IMR-90 (cell line): ENCODE measurements at regions not wholly inside any gene's neighbourhood (a gene's known extent, or its start where the extent isn't known, plus 50 kb on each side); places are given as distances from the start of the nearest gene placed in this dataset.

Experiments
- ATAC-seq: fragments of 200-7000 bp; cut with Tn5 transposase; 2 replicates; pipeline ENCODE4 v1.9.1; 2020; ENCODE audit warnings: low read depth, mild to moderate bottlenecking, moderate library complexity
- BruUV-seq: library from RNA; stranded (reverse); fragments of 400-500 nt; replicated peaks from 2 replicates; lab custom pipeline; 2021; lab: Mats Ljungman, UMichigan
- CTCF ChIA-PET: fragments of 300-600 bp; formaldehyde crosslinking; extraction: SDS; loops from one replicate; lab custom pipeline; 2021; ENCODE audit warnings: antibody characterized with exemption; lab: Yijun Ruan, JAX
- POLR2A ChIA-PET: fragments of 300-600 bp; sonication (Branson Sonifier 250); formaldehyde crosslinking; loops from one replicate; lab custom pipeline; 2022; ENCODE audit warnings: antibody characterized with exemption; ENCODE audit not compliant: unreplicated experiment; lab: Charles Lee
- DNase-seq: peaks from one replicate; pipeline ENCODE4 v3.0.0; 2013
- H2AFZ ChIP-seq: replicated peaks from 2 replicates; pipeline ENCODE3; 2013; ENCODE audit warnings: low read length, mild to moderate bottlenecking; ENCODE audit not compliant: poor library complexity
- H2AK5ac ChIP-seq: 2 replicates; pipeline ENCODE4 v1.6.1; 2013; ENCODE audit warnings: low read depth, low read length, inconsistent platforms
- H2AK9ac ChIP-seq: replicated peaks from 2 replicates; pipeline ENCODE3; 2013; ENCODE audit warnings: mild to moderate bottlenecking, low read depth, low read length, moderate library complexity; ENCODE audit not compliant: poor library complexity
- H2BK120ac ChIP-seq: 2 replicates; pipeline ENCODE4 v1.6.1; 2013; ENCODE audit warnings: low read depth, low read length, inconsistent platforms
- H2BK15ac ChIP-seq: 3 replicates; pipeline ENCODE4 v1.6.1; 2013; ENCODE audit warnings: low read depth, low read length, inconsistent platforms
- H2BK20ac ChIP-seq: 2 replicates; pipeline ENCODE4 v1.6.1; 2013; ENCODE audit warnings: low read depth, mild to moderate bottlenecking, inconsistent platforms, low read length, moderate library complexity
- H2BK5ac ChIP-seq: 2 replicates; pipeline ENCODE4 v1.6.1; 2013; ENCODE audit warnings: mild to moderate bottlenecking, low read depth, low read length, inconsistent platforms; ENCODE audit not compliant: poor library complexity, severe bottlenecking
- H3K14ac ChIP-seq: replicated peaks from 2 replicates; pipeline ENCODE4 v1.6.1; 2013; ENCODE audit warnings: low read depth, low read length, inconsistent platforms
- H3K18ac ChIP-seq: 2 replicates; pipeline ENCODE4 v1.6.1; 2013; ENCODE audit warnings: low read depth, low read length, control low read depth
- H3K23ac ChIP-seq: 2 replicates; pipeline ENCODE4 v1.6.1; 2013; ENCODE audit warnings: low read depth, low read length, inconsistent platforms
- H3K27ac ChIP-seq: 2 replicates; pipeline ENCODE4 v1.5.1; 2013; ENCODE audit warnings: mild to moderate bottlenecking, control low read depth, low read length; ENCODE audit not compliant: insufficient read depth
- H3K27me3 ChIP-seq: 2 replicates; pipeline ENCODE4 v1.6.1; 2013; ENCODE audit warnings: low read length; ENCODE audit not compliant: control insufficient read depth, insufficient read depth
- H3K36me3 ChIP-seq: 2 replicates; pipeline ENCODE4 v1.6.1; 2013; ENCODE audit warnings: low read length, mixed read lengths; ENCODE audit not compliant: control insufficient read depth, insufficient read depth
- H3K4ac ChIP-seq: 2 replicates; pipeline ENCODE4 v1.6.1; 2013; ENCODE audit warnings: low read depth, low read length, inconsistent platforms
- H3K4me1 ChIP-seq: 2 replicates; pipeline ENCODE4 v1.6.1; 2013; ENCODE audit warnings: low read length, mixed read lengths; ENCODE audit not compliant: control insufficient read depth, insufficient read depth
- H3K4me2 ChIP-seq: 2 replicates; pipeline ENCODE4 v1.6.1; 2013; ENCODE audit warnings: low read depth, mild to moderate bottlenecking, control low read depth, low read length, moderate library complexity
- H3K4me3 ChIP-seq: 2 replicates; pipeline ENCODE4 v1.5.1; 2013; ENCODE audit warnings: low read depth, mild to moderate bottlenecking, control low read depth, low read length, moderate library complexity; ENCODE audit not compliant: insufficient read depth
- H3K56ac ChIP-seq: 2 replicates; pipeline ENCODE4 v1.6.1; 2013; ENCODE audit warnings: low read length, inconsistent platforms; ENCODE audit not compliant: insufficient read depth; ENCODE audit errors: extremely low read depth
- H3K79me1 ChIP-seq, 2 experiments: 2 replicates each; pipeline ENCODE4 v1.6.1; 2013; ENCODE audit warnings: low read length in 2 of 2, inconsistent platforms in 1 of 2, low read depth in 1 of 2
- H3K9ac ChIP-seq: 2 replicates; pipeline ENCODE4 v1.6.1; 2013; ENCODE audit warnings: low read depth, low read length, control low read depth
- H3K9me1 ChIP-seq: 2 replicates; pipeline ENCODE4 v1.6.1; 2013; ENCODE audit warnings: low read length, inconsistent platforms; ENCODE audit not compliant: insufficient read depth
- H3K9me3 ChIP-seq: 2 replicates; pipeline ENCODE4 v1.6.1; 2013; ENCODE audit warnings: low read length; ENCODE audit not compliant: control insufficient read depth, insufficient read depth
- H4K20me1 ChIP-seq: 2 replicates; pipeline ENCODE4 v1.6.1; 2013; ENCODE audit warnings: low read length, inconsistent platforms; ENCODE audit not compliant: insufficient read depth
- H4K5ac ChIP-seq: 2 replicates; pipeline ENCODE4 v1.6.1; 2013; ENCODE audit warnings: mild to moderate bottlenecking, low read depth, low read length, control low read depth
- H4K8ac ChIP-seq, 2 experiments: 2 replicates each; pipeline ENCODE4 v1.6.1; 2013; ENCODE audit warnings: low read depth in 2 of 2, low read length in 2 of 2, control low read depth in 1 of 2, inconsistent platforms in 1 of 2
- H4K91ac ChIP-seq: 2 replicates; pipeline ENCODE4 v1.6.1; 2013; ENCODE audit warnings: low read depth, low read length, inconsistent platforms; ENCODE audit not compliant: insufficient read depth
- CEBPB ChIP-seq: IDR thresholded peaks from 2 replicates; pipeline ENCODE4 v1.6.1; 2012; ENCODE audit warnings: low read depth, low read length, improper control_type of control experiment
- MAZ ChIP-seq: IDR thresholded peaks from 2 replicates; pipeline ENCODE4 v1.6.1; 2012; ENCODE audit warnings: low read depth, mild to moderate bottlenecking, low read length, improper control_type of control experiment, moderate library complexity, borderline replicate concordance
- MXI1 ChIP-seq: IDR thresholded peaks from 2 replicates; pipeline ENCODE4 v1.6.1; 2012; ENCODE audit warnings: low read depth, mild to moderate bottlenecking, low read length, moderate library complexity, borderline replicate concordance
- SMC3 ChIP-seq: fragments of 150-350 bp; IDR thresholded peaks from 2 replicates; pipeline ENCODE4 v1.6.1; 2016; ENCODE audit warnings: low read depth, mild to moderate bottlenecking, antibody characterized with exemption, low read length, moderate library complexity
- whole genome bisulfite sequencing, 2 experiments: methylation state at CpG; one replicate each; pipeline versions ENCODE4 v1.1.5 to v1.1.7; 2013; ENCODE audit warnings: missing lambda C conversion rate in 2 of 2; ENCODE audit not compliant: insufficient read length in 1 of 2; ENCODE audit errors: extremely low coverage in 2 of 2; 5-methylcytosine and 5-hydroxymethylcytosine counted together
- dilution Hi-C: fragments of 300-500 bp; cut with HindIII; formaldehyde crosslinking; loops from one replicate; pipeline ENCODE4 v1.14.3; 2018; ENCODE audit warnings: low sequenced_read_pairs; ENCODE audit not compliant: unreplicated experiment
- in situ Hi-C: fragments of 300-500 bp; cut with MboI; formaldehyde crosslinking; loops from 3 replicates; pipeline ENCODE4 v1.14.3; 2019; ENCODE audit warnings: low sequenced_read_pairs, inconsistent platforms, mixed read lengths
- intact Hi-C: fragments of 100-400 bp; cut with micrococcal nuclease; formaldehyde crosslinking; loops from 2 replicates; pipeline ENCODE4 v1.10.0; 2022

GRCh38 chr2:183709829-183710228, 585.6 kb downstream of the NUP35 start:
- H3K4me2 ChIP-seq: no peak overlapping the region
- no peak overlapping the region for H2BK120ac ChIP-seq
- no peak overlapping the region for H2AFZ ChIP-seq
- intact Hi-C loops: no loop called here
- no peak overlapping the region for H2BK20ac ChIP-seq
- H2BK15ac ChIP-seq: no peak overlapping the region
- H2AK5ac ChIP-seq: no peak overlapping the region
- H3K56ac ChIP-seq: no peak overlapping the region
- in situ Hi-C loops: no loop called here
- H4K5ac ChIP-seq: no peak overlapping the region
- DNase-seq: no peak
- BruUV-seq: no TSS peak
- H2AK9ac ChIP-seq: no peak overlapping the region
- no peak overlapping the region for H2BK5ac ChIP-seq
- ChIA-PET POLR2A (no interaction called here), CTCF (no interaction called here)
- no peak for TF ChIP-seq MXI1
- TF ChIP-seq CEBPB: no peak
- TF ChIP-seq SMC3: no peak
- TF ChIP-seq MAZ: no peak
- no peak overlapping the region for H3K23ac ChIP-seq
- no peak overlapping the region for H3K18ac ChIP-seq
- no CpG with 5 or more reads among the region's 1 CpG for WGBS, 2 experiments
- H3K9me1 ChIP-seq: no peaks in the 10 kb centered on the region
- H3K9ac ChIP-seq: no peak overlapping the region
- no peak overlapping the region for H4K91ac ChIP-seq
- dilution Hi-C loops: no loop called here
- H3K14ac ChIP-seq: no peak overlapping the region
- H3K27me3 ChIP-seq: no peaks in the 10 kb centered on the region
- no peaks in the 10 kb centered on the region for H3K4me1 ChIP-seq
- peaks cover 15% of the 10 kb centered on the region; the same call in 1 of the 2 replicates for H3K9me3 ChIP-seq
- no peaks in the 10 kb centered on the region for H3K79me1 ChIP-seq
- H3K27ac ChIP-seq: no peak overlapping the region
- H3K36me3 ChIP-seq: no peaks in the 10 kb centered on the region
- no peak overlapping the region for H3K4ac ChIP-seq
- no peak overlapping the region for H4K8ac ChIP-seq
- ATAC-seq: no peak
- H4K20me1 ChIP-seq: no peaks in the 10 kb centered on the region
- no peak overlapping the region for H3K4me3 ChIP-seq
